Mesodermal cell (in vitro differentiated cells): ENCODE measurements at regions not wholly inside any gene's neighbourhood (a gene's known extent, or its start where the extent isn't known, plus 50 kb on each side); places are given as distances from the start of the nearest gene placed in this dataset.
A peak's percentile ranks its signal among the peaks of the same experiment; 100 is the strongest.

Experiments used
- H3K27ac ChIP-seq: 2 replicates; pipeline ENCODE4 v1.7.0; 2013; ENCODE audit warnings: mild to moderate bottlenecking, low read depth, low read length, moderate library complexity; ENCODE audit not compliant: severe bottlenecking
- H3K36me3 ChIP-seq: 2 replicates; pipeline ENCODE4 v1.7.1; 2013; ENCODE audit warnings: mild to moderate bottlenecking, low read length, moderate library complexity; ENCODE audit not compliant: control insufficient read depth, insufficient read depth
- H3K4me1 ChIP-seq: one replicate; pipeline ENCODE4 v1.7.1; 2013; ENCODE audit warnings: mild to moderate bottlenecking, low read length; ENCODE audit not compliant: insufficient read depth, control insufficient read depth, poor library complexity, severe bottlenecking
- H3K4me3 ChIP-seq: 2 replicates; pipeline ENCODE4 v1.7.0; 2013; ENCODE audit warnings: low read length, control low read depth, mild to moderate bottlenecking; ENCODE audit not compliant: insufficient read depth, poor library complexity, severe bottlenecking; ENCODE audit errors: extremely low read depth
- H3K9me3 ChIP-seq: 2 replicates; pipeline ENCODE4 v1.7.1; 2013; ENCODE audit warnings: mild to moderate bottlenecking, low read length, moderate library complexity; ENCODE audit not compliant: control insufficient read depth
- WGBS, 2 experiments: methylation state at CpG; one replicate each; pipeline ENCODE4 v1.1.5; 2013; ENCODE audit warnings: missing lambda C conversion rate in 2 of 2; ENCODE audit not compliant: insufficient coverage in 2 of 2; 5-methylcytosine and 5-hydroxymethylcytosine counted together

- Histone ChIP-seq H3K9me3 (no peaks in the 10 kb centered on the region), H3K4me1 (no peaks in the 10 kb centered on the region), H3K27ac (no peak overlapping the region), H3K36me3 (no peaks in the 10 kb centered on the region), H3K4me3 (no peak overlapping the region)
- WGBS, 2 experiments = no CpG with 5 or more reads among the region's 2 CpGs
Measured at GRCh38 chr6:23175391-23175790, 606.0 kb downstream of the HDGFL1 start.

GRCh38 chr6:23176471-23176870 lies 607.1 kb downstream of the HDGFL1 start:
- Histone ChIP-seq H3K9me3 (no peaks in the 10 kb centered on the region), H3K27ac (no peak overlapping the region), H3K36me3 (no peaks in the 10 kb centered on the region), H3K4me1 (no peaks in the 10 kb centered on the region), H3K4me3 (no peak overlapping the region)
- WGBS, 2 experiments = 73 to 100% methylated on average over 2 of the region's 8 CpGs

GRCh38 chr6:23176883-23177282 lies 607.5 kb downstream of the HDGFL1 start:
- no peaks in the 10 kb centered on the region for H3K9me3 ChIP-seq
- H3K36me3 ChIP-seq = no peaks in the 10 kb centered on the region
- no peak overlapping the region for H3K4me3 ChIP-seq
- no peaks in the 10 kb centered on the region for H3K4me1 ChIP-seq
- 88 to 95% methylated on average over 10 of the region's 11 CpGs for WGBS, 2 experiments
- H3K27ac ChIP-seq = no peak overlapping the region

GRCh38 chr6:23177806-23178205 lies 608.4 kb downstream of the HDGFL1 start:
- Histone ChIP-seq H3K27ac (no peak overlapping the region), H3K4me1 (no peaks in the 10 kb centered on the region), H3K9me3 (no peaks in the 10 kb centered on the region), H3K36me3 (no peaks in the 10 kb centered on the region), H3K4me3 (no peak overlapping the region)
- WGBS, 2 experiments = 88 to 90% methylated on average over 1 of the region's 1 CpG

GRCh38 chr6:23179994-23180393 lies 610.6 kb downstream of the HDGFL1 start:
- H3K4me1 ChIP-seq = no peaks in the 10 kb centered on the region
- H3K9me3 ChIP-seq = no peaks in the 10 kb centered on the region
- no peak overlapping the region for H3K4me3 ChIP-seq
- H3K36me3 ChIP-seq = no peaks in the 10 kb centered on the region
- 82 to 94% methylated on average over 2 of the region's 4 CpGs for WGBS, 2 experiments
- no peak overlapping the region for H3K27ac ChIP-seq

GRCh38 chr6:23180504-23181293 lies 611.3 kb downstream of the HDGFL1 start:
- 81 to 92% methylated on average over 9 of the region's 12 CpGs for WGBS, 2 experiments
- no peaks in the 10 kb centered on the region for H3K9me3 ChIP-seq
- H3K36me3 ChIP-seq = no peaks in the 10 kb centered on the region
- H3K4me1 ChIP-seq = no peaks in the 10 kb centered on the region
- H3K27ac ChIP-seq = peak overlapping the region; percentile 43
- no peak overlapping the region for H3K4me3 ChIP-seq

- H3K4me3 ChIP-seq = no peak overlapping the region
- H3K27ac ChIP-seq = peak overlapping the region; percentile 43
- no peaks in the 10 kb centered on the region for H3K36me3 ChIP-seq
- no CpG with 5 or more reads among the region's 7 CpGs for WGBS, 2 experiments
- H3K4me1 ChIP-seq = no peaks in the 10 kb centered on the region
- H3K9me3 ChIP-seq = no peaks in the 10 kb centered on the region
Measured at GRCh38 chr6:23181356-23182110, 612.2 kb downstream of the HDGFL1 start.

- Histone ChIP-seq H3K9me3 (no peaks in the 10 kb centered on the region), H3K27ac (no peak overlapping the region), H3K36me3 (no peaks in the 10 kb centered on the region), H3K4me1 (no peaks in the 10 kb centered on the region), H3K4me3 (no peak overlapping the region)
- 88 to 96% methylated on average over 5 of the region's 7 CpGs for WGBS, 2 experiments
Measured at GRCh38 chr6:23183846-23184245, 614.5 kb downstream of the HDGFL1 start.

- Histone ChIP-seq H3K36me3 (no peaks in the 10 kb centered on the region), H3K4me1 (no peaks in the 10 kb centered on the region), H3K27ac (no peak overlapping the region), H3K4me3 (no peak overlapping the region), H3K9me3 (no peaks in the 10 kb centered on the region)
- whole genome bisulfite sequencing, 2 experiments = 100% methylated on average over 1 to 2 of the region's 3 CpGs
Measured at GRCh38 chr6:23184351-23184750, 615.0 kb downstream of the HDGFL1 start.

- Histone ChIP-seq H3K4me1 (no peaks in the 10 kb centered on the region), H3K36me3 (no peaks in the 10 kb centered on the region), H3K4me3 (no peak overlapping the region), H3K27ac (no peak overlapping the region), H3K9me3 (no peaks in the 10 kb centered on the region)
- 80 to 92% methylated on average over 2 of the region's 3 CpGs for WGBS, 2 experiments
Measured at GRCh38 chr6:23195487-23195886, 626.1 kb downstream of the HDGFL1 start.

GRCh38 chr6:23199541-23199940 lies 630.2 kb downstream of the HDGFL1 start:
- no peak overlapping the region for H3K27ac ChIP-seq
- no CpG with 5 or more reads among the region's 4 CpGs for WGBS, 2 experiments
- no peak overlapping the region for H3K4me3 ChIP-seq
- H3K36me3 ChIP-seq = no peaks in the 10 kb centered on the region
- H3K9me3 ChIP-seq = no peaks in the 10 kb centered on the region
- H3K4me1 ChIP-seq = no peaks in the 10 kb centered on the region
